ENCODE measurements at regions not wholly inside any gene's neighbourhood (a gene's known extent, or its start where the extent isn't known, plus 50 kb on each side); places are given as distances from the start of the nearest gene placed in this dataset.

DNA sequence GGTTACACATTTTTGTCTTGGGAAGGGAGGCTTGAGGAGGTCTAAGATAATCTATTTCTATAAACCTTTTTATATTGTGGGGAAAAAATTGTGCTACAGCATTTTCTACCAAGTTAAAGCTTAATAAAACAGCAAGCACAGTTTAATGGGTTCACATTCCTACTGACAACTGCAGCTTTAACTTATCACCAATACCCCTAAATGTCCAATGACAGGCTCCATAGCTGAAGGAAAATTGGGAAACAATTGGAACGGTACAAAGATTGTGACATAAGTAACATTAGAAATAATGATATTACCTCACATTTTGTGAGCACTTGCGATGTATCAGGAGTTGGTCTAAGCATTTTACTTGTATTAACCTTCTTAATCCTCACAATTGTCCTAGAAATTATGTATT lies 79.5 kb upstream of the HAPLN1 start:
- no peaks in the 10 kb centered on the region for H3K27me3 ChIP-seq (replicated peaks in 1 of 4; ENCODE audit: control insufficient read depth in 3 of 4, extremely low read depth in 1 of 4, insufficient read depth in 3 of 4, low read length in 3 of 4)
- H3K14ac ChIP-seq (ENCODE audit: insufficient read length), result no peak overlapping the region
- H3K4me1 ChIP-seq (replicated peaks in 1 of 4; ENCODE audit: control insufficient read depth in 3 of 4, insufficient read depth in 4 of 4, low read length in 3 of 4), result no peaks in the 10 kb centered on the region
- DNase-seq (ENCODE audit: low read depth in 1 of 2, low spot score in 2 of 2) (no peak), FAIRE-seq (no peak)
- no peaks in the 10 kb centered on the region for H3K36me3 ChIP-seq (ENCODE audit: control insufficient read depth in 2 of 4, insufficient read depth in 4 of 4, low read length in 3 of 4)
- CTCF ChIA-PET (ENCODE audit: partially characterized antibody), result no interaction called here
- no peak overlapping the region for H3K56ac ChIP-seq (replicated peaks; ENCODE audit: insufficient read length, low read depth, low read length)
- H4K8ac ChIP-seq (ENCODE audit: extremely low read depth, insufficient read depth, low read length), result no peak overlapping the region
- no peak overlapping the region for H2BK20ac ChIP-seq (ENCODE audit: low read length)
- no peak overlapping the region for H2AK5ac ChIP-seq (ENCODE audit: low read depth, low read length)
- POLR2A ChIA-PET (ENCODE audit: partially characterized antibody), result interaction anchor here (1.3 kb wide), 1 partner anchor 10 kb away, joined by 3 read pairs; no protein-coding TSS in a partner anchor
- no peak overlapping the region for H3K23ac ChIP-seq (ENCODE audit: insufficient read length)
- H3K18ac ChIP-seq (ENCODE audit: extremely low read depth, low read length), result no peak overlapping the region
- WGBS, 2 experiments (ENCODE audit: extremely low coverage in 1 of 2, insufficient coverage in 1 of 2, insufficient read length in 1 of 2, insufficient replicate concordance in 2 of 2, low coverage in 1 of 2, low lambda C conversion rate in 2 of 2, missing lambda C conversion rate in 1 of 2), result 95% methylated on average over 2 of the region's 2 CpGs; no CpG with 5 or more reads in 1 of the 2 experiments
- H3K27ac ChIP-seq (ENCODE audit: low read depth, low read length), result no peak overlapping the region
- no peaks in the 10 kb centered on the region for H3K9me3 ChIP-seq (ENCODE audit: insufficient read depth in 2 of 2, low read depth in 1 of 2, low read length in 1 of 2)
- no peak overlapping the region for H2BK120ac ChIP-seq (replicated peaks; ENCODE audit: low read depth, low read length)
- no peaks in the 10 kb centered on the region for H3K79me2 ChIP-seq (ENCODE audit: control insufficient read depth in 1 of 2, insufficient read depth in 2 of 2, low read length in 2 of 2)
- H3K4ac ChIP-seq (replicated peaks; ENCODE audit: insufficient read length, low read depth, low read length), result no peak overlapping the region
- no peak overlapping the region for H4K91ac ChIP-seq (replicated peaks; ENCODE audit: insufficient read length, low read length)
- no peak overlapping the region; a peak in 1 of 4 replicates for H3K4me2 ChIP-seq (ENCODE audit: insufficient read depth in 1 of 2, low read depth in 2 of 2, low read length in 2 of 2)
- no peak for TF ChIP-seq SIN3A (conservative IDR thresholded peaks at IDR 0.05 in 1 of 2, IDR thresholded peaks at IDR 0.05 in 1 of 2; ENCODE audit: low read depth in 1 of 2, low read length in 2 of 2)
- TF ChIP-seq HDAC6 (IDR thresholded peaks at IDR 0.05; ENCODE audit: low read depth, low read length), result no peak
- no peak for TF ChIP-seq NRF1 (IDR thresholded peaks at IDR 0.05; ENCODE audit: low read depth, low read length)
- TF ChIP-seq TBP (IDR thresholded peaks at IDR 0.05; ENCODE audit: low read depth, low read length), result no peak
- TF ChIP-seq YY1 (IDR thresholded peaks at IDR 0.05; ENCODE audit: low read depth, low read length), result no peak
- TF ChIP-seq KDM5A (IDR thresholded peaks at IDR 0.05; ENCODE audit: low read length), result no peak
- TF ChIP-seq POU5F1 (IDR thresholded peaks at IDR 0.05; ENCODE audit: low read depth, low read length), result no peak
- no peak for TF ChIP-seq CREB1 (IDR thresholded peaks at IDR 0.05)
- TF ChIP-seq TAF1 (IDR thresholded peaks at IDR 0.05; ENCODE audit: low read depth, low read length), result no peak
- TF ChIP-seq RFX5 (IDR thresholded peaks at IDR 0.05; ENCODE audit: borderline replicate concordance, low read depth, low read length), result no peak
- TF ChIP-seq, protein P1, sequence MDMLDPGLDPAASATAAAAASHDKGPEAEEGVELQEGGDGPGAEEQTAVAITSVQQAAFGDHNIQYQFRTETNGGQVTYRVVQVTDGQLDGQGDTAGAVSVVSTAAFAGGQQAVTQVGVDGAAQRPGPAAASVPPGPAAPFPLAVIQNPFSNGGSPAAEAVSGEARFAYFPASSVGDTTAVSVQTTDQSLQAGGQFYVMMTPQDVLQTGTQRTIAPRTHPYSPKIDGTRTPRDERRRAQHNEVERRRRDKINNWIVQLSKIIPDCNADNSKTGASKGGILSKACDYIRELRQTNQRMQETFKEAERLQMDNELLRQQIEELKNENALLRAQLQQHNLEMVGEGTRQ (IDR thresholded peaks at IDR 0.05; ENCODE audit: low read length), result no peak
- no peak overlapping the region for H2BK5ac ChIP-seq (ENCODE audit: low read depth, low read length)
- H3K9ac ChIP-seq (replicated peaks in 1 of 4; ENCODE audit: extremely low read depth in 1 of 4, low read depth in 3 of 4, low read length in 3 of 4), result no peak overlapping the region
- no peak overlapping the region for H2BK15ac ChIP-seq (ENCODE audit: low read length)
- no peak overlapping the region for H3K4me3 ChIP-seq (ENCODE audit: extremely low read depth in 1 of 4, insufficient read depth in 2 of 4, low read depth in 3 of 4, low read length in 4 of 4)
- no peak overlapping the region for H2AFZ ChIP-seq (ENCODE audit: low read length)
- H4K20me1 ChIP-seq (replicated peaks in 1 of 2; ENCODE audit: control insufficient read depth in 1 of 2, insufficient read depth in 2 of 2, low read length in 2 of 2), result no peaks in the 10 kb centered on the region
- H2BK12ac ChIP-seq (ENCODE audit: low read depth, low read length), result no peak overlapping the region
- H4K5ac ChIP-seq (ENCODE audit: insufficient read length, low read depth, low read length), result no peak overlapping the region
- H3K23me2 ChIP-seq (ENCODE audit: low read depth, low read length), result no peaks in the 10 kb centered on the region; the same call in 1 of the 2 replicates
- H3K79me1 ChIP-seq (ENCODE audit: low read depth, low read length), result no peaks in the 10 kb centered on the region
